Stimulated activated CD4-positive, alpha-beta T cell treated with anti-CD3 and anti-CD28 coated beads, Interleukin-15, amount 100 ng/mL, for 48 hours (primary cell): ENCODE measurements at regions not wholly inside any gene's neighbourhood (a gene's known extent, or its start where the extent isn't known, plus 50 kb on each side); places are given as distances from the start of the nearest gene placed in this dataset.
"Not testable (repeated sequence)": the region's sequence is repeated elsewhere in the genome, so short reads cannot be mapped to it uniquely, and the experiment has no call there.

Experiments
- DNase-seq, 2 donors: peaks; one replicate each; pipeline ENCODE4 v3.0.0-alpha.2; 2020; ENCODE audit warnings: low read depth in 2 of 2

- DNase-seq: no peak
Measured at GRCh38 chr3:159266779-159267178, 464.9 kb downstream of the MFSD1 start.

GRCh38 chr3:159271799-159272512 lies 470.1 kb downstream of the MFSD1 start:
- no peak for DNase-seq

DNA sequence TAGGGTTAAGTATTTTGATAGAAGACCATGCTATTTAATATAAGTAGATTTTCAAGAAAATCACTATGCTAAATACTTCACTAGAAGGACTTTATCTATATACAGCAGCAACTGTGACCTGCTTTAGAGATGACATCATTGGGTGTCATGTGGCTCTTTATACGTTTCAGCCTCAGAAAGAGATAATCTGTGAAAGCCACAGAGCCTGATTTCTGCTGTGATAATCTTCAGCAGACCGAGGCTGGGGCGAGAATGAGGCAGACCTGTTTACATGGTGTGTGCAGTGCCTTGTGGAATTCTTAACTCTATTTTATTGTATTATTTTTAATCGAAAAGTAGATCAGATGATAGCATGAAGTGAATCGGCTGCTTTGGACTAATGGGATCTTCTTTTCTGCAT lies 471.2 kb downstream of the MFSD1 start:
- no peak for DNase-seq

- DNase-seq: no peak
Measured at GRCh38 chr3:159273608-159274007, 471.8 kb downstream of the MFSD1 start.

DNA sequence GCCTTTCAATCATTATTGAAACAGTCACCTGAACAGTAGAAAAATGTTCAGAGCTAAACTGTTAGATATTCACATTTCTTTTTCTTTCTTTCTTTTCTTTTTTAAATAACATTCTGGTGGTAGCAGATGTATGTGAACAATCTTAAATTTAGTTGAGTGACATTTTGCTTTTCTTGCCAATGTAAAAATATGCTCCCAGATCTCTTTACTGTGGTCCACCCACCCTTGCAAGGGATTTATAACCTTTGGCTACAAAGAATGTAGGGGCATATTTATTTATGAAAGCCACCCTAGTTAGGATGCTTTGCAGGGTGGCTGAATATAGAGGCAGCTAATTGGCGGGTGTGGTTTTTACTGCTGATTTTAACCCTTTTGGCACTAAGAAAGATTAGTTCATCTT lies 473.9 kb downstream of the MFSD1 start:
- no peak for DNase-seq

DNA sequence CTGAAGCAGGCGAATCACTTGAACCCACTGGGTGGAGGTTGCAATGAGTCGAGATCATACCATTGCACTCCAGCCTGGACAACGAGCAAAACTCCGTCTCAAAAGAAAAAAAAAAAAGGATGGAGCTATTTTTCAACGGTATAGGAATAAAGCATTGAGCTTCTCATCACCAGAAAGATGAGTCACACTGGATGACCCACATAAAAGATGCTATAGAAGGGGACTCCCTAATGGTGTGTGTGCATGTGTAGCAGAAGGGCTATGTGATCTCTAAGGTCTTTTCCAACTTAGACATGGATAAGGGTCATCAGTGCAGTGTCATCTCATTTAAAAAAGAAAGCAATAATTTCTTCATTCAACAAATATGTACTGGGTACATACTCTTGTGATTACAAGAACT lies 476.0 kb downstream of the MFSD1 start:
- DNase-seq: no peak

DNA sequence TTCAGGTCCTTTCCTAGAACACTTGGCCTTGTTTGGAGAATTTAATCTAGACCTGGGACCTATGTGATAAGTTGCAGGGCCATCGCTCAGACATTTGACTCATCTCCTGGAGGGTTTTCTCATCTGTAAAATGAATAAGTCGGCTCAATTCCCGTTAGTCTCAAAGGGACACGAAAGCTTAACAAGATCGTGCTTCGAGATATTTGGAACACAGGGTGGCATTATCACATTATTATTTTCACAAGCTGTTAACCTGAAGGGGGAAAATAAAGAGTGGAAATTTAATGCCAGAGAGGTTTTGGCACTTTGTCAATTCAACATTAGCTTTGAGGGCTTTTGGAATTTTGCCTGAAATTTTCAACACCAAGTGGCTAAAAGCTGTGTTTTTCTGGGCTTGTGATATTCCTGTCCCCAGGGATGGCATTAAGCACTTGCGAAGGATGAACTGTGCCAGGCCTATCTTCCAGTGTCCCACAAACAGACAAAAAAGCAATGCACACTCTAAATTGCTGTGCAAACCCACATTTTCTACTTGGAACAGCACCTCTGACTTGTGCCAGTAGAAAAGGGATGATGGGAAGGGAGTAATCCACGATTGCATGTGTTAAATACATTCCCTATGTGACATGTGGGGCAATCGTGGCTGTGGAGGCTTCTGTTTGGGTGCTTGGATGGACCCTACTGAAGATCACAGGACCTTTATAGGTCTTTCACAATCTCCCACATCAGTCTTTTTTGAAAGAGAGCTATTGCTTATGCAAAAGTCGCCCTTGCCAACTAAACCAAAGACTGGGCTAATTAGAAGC lies 478.7 kb downstream of the MFSD1 start:
- no peak for DNase-seq

GRCh38 chr3:159293493-159293892 lies 491.6 kb downstream of the MFSD1 start:
- no peak for DNase-seq

- no peak for DNase-seq
Measured at GRCh38 chr3:159301961-159302360, 500.1 kb downstream of the MFSD1 start.

DNA sequence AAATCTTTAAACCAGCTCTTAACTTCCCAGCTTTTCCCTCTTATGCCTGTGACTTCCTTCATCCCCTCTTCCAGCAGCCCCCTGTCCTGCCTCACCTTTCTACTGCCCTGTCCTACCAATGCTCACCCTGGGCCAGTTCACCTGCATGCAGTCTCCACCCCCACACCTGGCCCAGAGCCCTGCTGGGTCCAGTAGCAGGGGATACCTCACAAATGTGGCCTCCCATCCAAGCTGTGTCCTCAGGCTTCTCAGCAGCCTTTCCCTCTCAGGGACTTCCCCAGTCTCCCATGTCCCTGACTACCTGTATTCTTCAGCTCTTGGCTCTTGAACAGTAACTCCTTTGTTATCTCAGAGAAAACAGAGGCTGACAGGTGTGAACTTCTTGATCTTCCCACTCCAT lies 503.2 kb downstream of the MFSD1 start:
- DNase-seq: no peak

- DNase-seq: not testable (repeated sequence)
Measured at GRCh38 chr3:159316706-159317105, 514.9 kb downstream of the MFSD1 start.

DNA sequence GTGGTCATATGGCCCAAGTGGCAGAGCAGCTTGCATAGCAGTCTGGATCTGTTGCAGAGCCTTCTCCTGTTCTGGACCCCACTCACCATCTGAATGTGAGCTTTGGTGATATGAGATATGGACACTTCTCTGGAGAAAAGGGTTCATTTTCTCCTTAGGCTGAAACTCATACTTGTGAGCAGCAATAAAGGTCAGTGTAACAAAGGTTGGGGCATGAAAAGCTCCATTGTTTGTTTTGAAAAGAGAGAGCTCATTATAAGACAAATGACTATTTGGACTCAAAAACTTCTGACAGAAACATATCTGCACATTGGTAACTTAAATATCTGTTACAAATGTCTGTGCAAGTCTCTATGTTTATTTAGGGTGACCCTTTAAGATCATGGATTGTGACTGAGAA lies 517.3 kb downstream of the MFSD1 start:
- DNase-seq: no peak

DNA sequence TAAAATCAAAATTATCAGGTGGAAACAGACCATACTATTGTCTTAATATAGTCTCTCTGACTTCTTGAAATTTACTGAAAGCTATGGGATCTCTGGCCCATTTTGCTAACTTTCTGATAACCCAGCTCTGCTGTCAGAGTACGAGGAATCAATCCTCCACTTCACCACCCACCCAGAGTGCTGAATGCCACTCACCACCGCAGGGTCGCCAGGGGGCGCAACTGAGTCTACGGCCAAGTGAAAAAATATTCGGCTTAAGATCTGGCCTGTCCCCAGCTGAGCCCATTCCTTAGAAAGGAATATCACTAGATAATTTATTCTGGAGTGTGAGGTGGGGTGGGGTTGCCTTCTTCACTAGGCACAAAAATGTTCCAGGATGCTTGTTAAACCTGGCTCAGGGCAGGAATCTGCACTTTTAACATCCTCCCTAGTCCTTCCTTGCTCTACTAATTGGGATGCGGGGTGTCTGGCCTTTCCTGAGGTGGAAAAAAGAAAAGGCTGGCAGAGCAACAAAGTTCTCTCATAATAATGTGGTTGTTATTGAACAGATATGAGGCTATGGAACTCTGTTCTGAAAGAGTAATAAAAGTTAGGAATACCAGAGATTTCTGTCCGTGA lies 520.6 kb downstream of the MFSD1 start:
- DNase-seq: peak in 1 of 2 donors; percentile 4

- no peak for DNase-seq
Measured at GRCh38 chr3:159323848-159324247, 522.0 kb downstream of the MFSD1 start.

- DNase-seq: no peak
Measured at GRCh38 chr3:159326998-159327397, 525.1 kb downstream of the MFSD1 start.

DNA sequence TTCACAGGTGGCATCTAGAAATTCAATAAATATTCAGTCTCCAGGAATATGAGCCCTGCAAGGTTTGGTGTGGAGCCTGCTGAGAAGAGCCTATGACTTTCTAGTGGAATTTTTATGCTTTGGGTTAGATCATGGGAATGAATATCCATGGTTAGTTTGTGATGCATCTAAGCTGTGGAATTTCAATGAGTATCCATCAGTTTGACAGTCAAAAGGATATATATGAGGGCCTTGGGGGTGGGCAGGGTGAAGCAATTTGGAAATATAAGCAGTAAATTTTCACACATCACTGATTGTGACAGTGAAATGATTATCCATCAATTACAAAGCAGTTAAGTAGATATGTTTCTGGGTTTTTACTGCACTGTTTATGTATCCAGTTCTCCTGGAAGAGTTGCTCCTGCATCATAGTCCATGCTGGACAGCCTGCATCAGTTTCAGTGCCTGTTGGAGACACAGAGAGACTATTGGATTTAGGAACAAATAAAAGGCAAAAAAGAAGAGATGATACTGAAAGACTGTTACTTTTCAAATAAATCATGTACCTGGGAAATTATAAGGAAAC lies 530.8 kb downstream of the MFSD1 start:
- DNase-seq: no peak

DNA sequence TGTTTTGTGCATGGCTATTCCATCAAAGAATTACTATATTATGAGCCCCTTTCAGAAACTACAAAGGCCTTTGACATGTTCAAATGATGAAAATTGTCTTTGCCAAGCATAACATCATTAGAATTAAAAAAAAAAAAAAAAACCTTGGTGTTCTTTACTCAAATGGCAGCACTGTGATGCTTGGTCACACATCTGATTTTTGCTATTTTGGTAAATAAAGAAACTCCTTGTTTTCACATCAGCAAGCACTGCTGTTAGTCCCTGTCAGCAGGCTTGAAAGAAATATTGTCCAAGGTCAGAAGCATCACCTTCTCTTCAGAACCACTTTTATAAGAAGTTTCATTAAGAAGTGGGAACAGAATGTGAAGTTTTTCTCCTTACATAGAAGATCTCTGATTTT lies 537.3 kb downstream of the MFSD1 start:
- DNase-seq: no peak

GRCh38 chr3:159340877-159341500 lies 539.1 kb downstream of the MFSD1 start:
- no peak for DNase-seq

DNA sequence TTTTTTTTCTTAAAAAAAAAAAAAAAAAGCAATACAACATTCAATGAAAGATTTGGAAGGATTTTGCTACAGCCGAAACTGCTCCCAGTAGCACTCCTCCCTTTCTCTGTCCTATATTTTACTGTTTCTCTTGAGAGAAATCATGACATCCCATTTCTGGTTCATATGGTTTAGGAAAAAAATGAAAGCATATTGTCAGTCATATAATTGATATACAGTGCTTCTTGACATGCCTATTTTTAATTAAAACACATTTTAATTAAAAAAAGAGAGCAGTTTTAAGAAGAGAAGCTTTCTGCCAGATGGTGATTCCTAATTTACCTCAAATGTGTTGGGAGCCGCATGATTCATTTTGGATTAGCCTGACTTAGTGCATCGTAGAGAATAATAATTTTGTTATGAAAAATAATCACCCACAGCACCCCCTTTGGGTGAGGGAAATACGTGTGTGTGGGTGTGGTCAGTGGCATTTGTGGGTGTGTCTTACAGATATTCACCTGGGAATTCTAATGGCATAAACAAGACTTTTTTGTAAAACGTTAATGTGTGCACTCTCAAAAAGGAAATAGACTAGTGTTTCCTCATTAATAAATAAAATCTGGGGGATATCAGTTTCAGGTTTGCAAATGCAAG lies 544.5 kb downstream of the MFSD1 start:
- DNase-seq: no peak

DNA sequence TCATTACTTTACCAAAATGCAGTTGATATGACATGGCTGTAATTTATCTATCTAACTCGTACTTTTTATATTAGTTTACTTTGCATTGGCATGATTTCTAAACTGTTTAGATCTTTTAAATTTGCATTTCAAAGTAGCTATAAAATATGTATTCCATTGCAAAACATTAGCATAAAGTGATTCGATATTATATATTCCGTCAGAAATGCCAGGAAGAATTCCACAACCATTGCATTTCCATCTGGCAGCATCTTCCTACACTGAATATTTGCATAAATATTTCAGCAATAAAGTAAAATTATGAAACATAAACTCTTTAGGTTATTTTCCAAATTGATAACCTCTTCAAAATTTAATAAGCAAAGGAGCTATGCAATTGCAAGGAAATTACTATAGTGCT lies 546.6 kb downstream of the MFSD1 start:
- DNase-seq: no peak

GRCh38 chr3:159356606-159357005 lies 554.8 kb downstream of the MFSD1 start:
- no peak for DNase-seq

DNA sequence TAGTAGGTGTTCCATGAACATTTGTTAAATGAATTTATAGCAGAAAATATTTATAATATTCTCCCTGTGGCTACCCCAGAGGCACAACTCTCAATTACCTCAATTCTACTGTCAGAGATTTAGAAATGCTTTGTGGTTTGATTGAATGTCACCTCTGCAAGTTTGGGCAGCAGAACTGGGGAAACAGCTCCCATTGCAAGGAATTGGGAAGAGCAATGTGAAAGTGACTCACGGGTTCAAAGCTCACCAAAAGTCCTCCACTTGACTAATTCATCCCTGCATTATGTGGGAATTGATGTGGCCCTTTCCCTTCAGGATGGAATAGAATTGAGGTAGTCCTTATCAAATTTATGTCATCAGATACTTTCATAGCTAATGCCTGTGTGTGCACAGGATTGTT lies 562.7 kb downstream of the MFSD1 start:
- no peak for DNase-seq
